ENCODE measurements at regions not wholly inside any gene's neighbourhood (a gene's known extent, or its start where the extent isn't known, plus 50 kb on each side); places are given as distances from the start of the nearest gene placed in this dataset.

DNA sequence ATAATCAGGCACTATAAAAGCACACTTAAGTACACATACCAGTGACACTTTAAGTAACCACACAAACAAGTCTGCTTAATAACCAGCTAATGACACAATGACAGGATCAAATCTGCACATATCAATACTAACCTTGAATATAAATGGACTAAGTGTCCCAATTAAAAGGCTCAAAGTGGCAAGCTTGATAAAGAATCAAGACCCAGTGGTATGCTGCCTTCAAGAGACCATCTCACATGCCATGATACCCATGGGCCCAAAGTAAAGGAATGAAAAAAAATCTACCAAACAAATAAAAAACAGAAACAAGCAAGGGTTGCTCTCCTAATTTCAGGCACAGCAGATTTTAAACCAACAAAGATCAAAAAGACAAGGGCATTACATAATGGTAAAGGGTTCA, 470.4 kb downstream of the TRHDE start:
- TF ChIP-seq POLR2A (IDR thresholded peaks at IDR 0.05) (no peak), POLR2AphosphoS5 (IDR thresholded peaks at IDR 0.05) (no peak)
- TF ChIP-seq, protein P1, sequence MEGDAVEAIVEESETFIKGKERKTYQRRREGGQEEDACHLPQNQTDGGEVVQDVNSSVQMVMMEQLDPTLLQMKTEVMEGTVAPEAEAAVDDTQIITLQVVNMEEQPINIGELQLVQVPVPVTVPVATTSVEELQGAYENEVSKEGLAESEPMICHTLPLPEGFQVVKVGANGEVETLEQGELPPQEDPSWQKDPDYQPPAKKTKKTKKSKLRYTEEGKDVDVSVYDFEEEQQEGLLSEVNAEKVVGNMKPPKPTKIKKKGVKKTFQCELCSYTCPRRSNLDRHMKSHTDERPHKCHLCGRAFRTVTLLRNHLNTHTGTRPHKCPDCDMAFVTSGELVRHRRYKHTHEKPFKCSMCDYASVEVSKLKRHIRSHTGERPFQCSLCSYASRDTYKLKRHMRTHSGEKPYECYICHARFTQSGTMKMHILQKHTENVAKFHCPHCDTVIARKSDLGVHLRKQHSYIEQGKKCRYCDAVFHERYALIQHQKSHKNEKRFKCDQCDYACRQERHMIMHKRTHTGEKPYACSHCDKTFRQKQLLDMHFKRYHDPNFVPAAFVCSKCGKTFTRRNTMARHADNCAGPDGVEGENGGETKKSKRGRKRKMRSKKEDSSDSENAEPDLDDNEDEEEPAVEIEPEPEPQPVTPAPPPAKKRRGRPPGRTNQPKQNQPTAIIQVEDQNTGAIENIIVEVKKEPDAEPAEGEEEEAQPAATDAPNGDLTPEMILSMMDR (IDR thresholded peaks at IDR 0.05): no peak
